SK-N-SH treated with all-trans-retinoic acid at 6 μM for 48 hours (cell line): ENCODE measurements at regions not wholly inside any gene's neighbourhood (a gene's known extent, or its start where the extent isn't known, plus 50 kb on each side); places are given as distances from the start of the nearest gene placed in this dataset.
"Not testable (repeated sequence)": the region's sequence is repeated elsewhere in the genome, so short reads cannot be mapped to it uniquely, and the experiment has no call there.

ENCODE experiments used
- ATAC-seq: fragments of 200-7000 bp; cut with Tn5 transposase; 3 replicates; pipeline ENCODE4 v1.9.1; 2020; ENCODE audit warnings: mild to moderate bottlenecking, moderate library complexity
- BACH2 ChIP-seq: fragments of 250-450 bp; sonication (Bioruptor Pico); IDR thresholded peaks from 2 replicates; pipeline ENCODE4 v1.9.0; 2021; ENCODE audit warnings: mild to moderate bottlenecking, borderline replicate concordance
- CSRNP3 ChIP-seq: fragments of 250-450 bp; sonication (Bioruptor Pico); IDR thresholded peaks from 2 replicates; pipeline ENCODE4 v1.5.1; 2021; ENCODE audit warnings: mild to moderate bottlenecking, moderate library complexity
- GLIS3 ChIP-seq: fragments of 250-450 bp; sonication (Bioruptor Pico); IDR thresholded peaks from 2 replicates; pipeline ENCODE4 v1.5.0; 2020; ENCODE audit warnings: mild to moderate bottlenecking, moderate library complexity
- PATZ1 ChIP-seq: fragments of 250-450 bp; sonication (Bioruptor Pico); IDR thresholded peaks from 2 replicates; pipeline ENCODE4 v1.8.0; 2020; ENCODE audit warnings: mild to moderate bottlenecking, moderate library complexity, borderline replicate concordance
- PPARA ChIP-seq: fragments of 250-450 bp; sonication (Bioruptor Pico); IDR thresholded peaks from 2 replicates; pipeline ENCODE4 v1.5.0; 2020; ENCODE audit warnings: mild to moderate bottlenecking, borderline replicate concordance
- RARB ChIP-seq: fragments of 250-450 bp; sonication (Bioruptor Pico); IDR thresholded peaks from 2 replicates; pipeline ENCODE4 v1.8.0; 2021; ENCODE audit warnings: mild to moderate bottlenecking, moderate library complexity
- SNAI2 ChIP-seq: fragments of 250-450 bp; sonication (Bioruptor Pico); IDR thresholded peaks from 2 replicates; pipeline ENCODE4 v1.5.0; 2020; ENCODE audit warnings: mild to moderate bottlenecking, moderate library complexity
- TSHZ2 ChIP-seq: fragments of 250-450 bp; sonication (Bioruptor Pico); IDR thresholded peaks from 2 replicates; pipeline ENCODE4 v1.5.0; 2020; ENCODE audit warnings: mild to moderate bottlenecking, moderate library complexity
- ZC3H10 ChIP-seq: fragments of 250-450 bp; sonication (Bioruptor Pico); IDR thresholded peaks from 2 replicates; pipeline ENCODE4 v1.5.1; 2021; ENCODE audit warnings: mild to moderate bottlenecking, moderate library complexity
- ZNF565 ChIP-seq: fragments of 450-650 bp; formaldehyde crosslinking; conservative IDR thresholded peaks from 2 replicates; pipeline ENCODE4 v1.5.0; 2020; ENCODE audit warnings: low read depth, mild to moderate bottlenecking, moderate library complexity

DNA sequence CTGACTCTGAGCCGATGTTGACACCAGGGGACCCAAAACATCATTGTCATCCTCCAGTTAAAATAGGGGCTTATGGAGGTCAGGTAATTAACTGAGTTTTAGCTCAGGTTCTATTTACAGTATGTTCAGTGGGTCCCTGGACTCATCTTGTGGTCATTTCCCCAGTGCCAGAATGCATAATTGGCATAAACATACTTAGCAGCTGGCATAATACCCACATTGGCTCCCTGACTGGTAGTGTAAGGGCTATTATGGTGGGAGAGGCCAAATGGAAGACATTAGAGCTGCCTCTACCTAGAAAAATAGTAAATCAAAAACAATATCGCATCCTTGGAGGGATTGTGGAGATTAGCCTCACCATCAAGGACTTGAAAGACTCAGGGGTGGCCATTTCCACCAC lies 350.9 kb downstream of the C12orf75 start (continued):
- no peak for TF ChIP-seq TSHZ2 (CRISPR knock-in tag)
- TF ChIP-seq PATZ1 = no peak
- no peak for TF ChIP-seq SNAI2 (CRISPR knock-in tag)
- no peak for TF ChIP-seq ZC3H10
- no peak for TF ChIP-seq PPARA

GRCh38 chr12:105682821-105683220 lies 352.3 kb downstream of the C12orf75 start:
- not testable (repeated sequence) for ATAC-seq

GRCh38 chr12:105683836-105684235 lies 353.3 kb downstream of the C12orf75 start:
- ATAC-seq = not testable (repeated sequence)

DNA sequence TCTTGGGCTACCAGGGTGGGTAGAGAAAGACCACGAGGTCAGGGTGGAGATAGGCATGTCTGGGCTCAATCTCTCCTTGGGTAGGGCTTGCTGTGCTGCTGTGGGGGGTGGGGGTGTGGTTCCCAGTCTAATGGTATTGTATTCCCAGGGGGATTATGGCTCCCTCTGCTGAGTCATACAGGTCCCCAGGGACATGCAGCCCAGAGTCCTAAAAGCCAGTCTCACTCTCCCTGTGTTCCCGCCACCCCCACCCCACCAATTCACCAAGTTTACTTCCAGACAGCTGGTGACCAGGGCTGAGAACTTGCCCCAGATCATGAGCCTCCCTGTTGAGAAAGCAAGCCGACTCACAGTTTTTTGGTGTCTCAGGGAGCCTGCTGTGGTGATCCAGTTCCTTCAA lies 367.6 kb downstream of the C12orf75 start:
- ATAC-seq = no peak

More for the DNA sequence above, 367.6 kb downstream of the C12orf75 start:
- TF ChIP-seq PATZ1 (no peak), ZNF565 (CRISPR knock-in tag) (no peak), BACH2 (CRISPR knock-in tag) (no peak), CSRNP3 (CRISPR knock-in tag) (no peak), RARB (CRISPR knock-in tag) (no peak), GLIS3 (no peak), PPARA (no peak), TSHZ2 (CRISPR knock-in tag) (no peak)
